Adrenal gland (tissue), 5 donors: ENCODE measurements at regions not wholly inside any gene's neighbourhood (a gene's known extent, or its start where the extent isn't known, plus 50 kb on each side); places are given as distances from the start of the nearest gene placed in this dataset.
"Not testable (repeated sequence)": the region's sequence is repeated elsewhere in the genome, so short reads cannot be mapped to it uniquely, and the experiment has no call there.

Source experiments
- POLR2A ChIP-seq, 2 donors: fragments of 450-650 bp; IDR thresholded peaks; one replicate each; pipeline ENCODE4 v1.6.1; 2017; ENCODE audit warnings: antibody characterized with exemption in 2 of 2, mild to moderate bottlenecking in 2 of 2, moderate library complexity in 1 of 2
- TF ChIP-seq, protein P1 (sequence below), 6 experiments: fragments of 450-650 bp in 4 of 6; fragments of 200-600 bp in 2 of 6; sonication (generic) in 1 of 6; IDR thresholded peaks; 1 replicate in 5 of 6; 2 replicates in 1 of 6; pipeline versions ENCODE4 v1.5.1 to v1.8.0; 2016 to 2021; ENCODE audit warnings: antibody characterized with exemption in 6 of 6, mild to moderate bottlenecking in 2 of 6, moderate library complexity in 1 of 6
- donor health status: DM: no; HTN: no; CAD: no.

DNA sequence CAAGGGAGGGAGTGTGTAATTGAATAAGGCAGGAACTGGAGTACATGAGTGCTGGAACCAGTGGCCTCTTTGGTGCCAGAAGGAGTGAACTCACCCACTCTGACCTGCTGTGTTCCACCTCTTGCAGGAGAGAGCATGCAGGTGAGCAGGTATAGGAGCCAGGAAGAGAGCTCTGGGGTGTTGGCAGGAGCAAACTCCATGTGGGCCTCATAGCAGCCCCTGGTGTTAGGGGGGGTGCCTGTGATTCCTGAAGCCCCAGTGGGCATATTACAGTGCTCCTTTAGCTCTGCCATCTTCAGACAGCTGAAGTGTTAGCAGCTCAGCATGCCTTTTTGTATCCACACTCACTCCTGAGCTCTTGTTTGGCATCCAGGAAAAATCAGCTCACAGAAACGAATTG, 549.4 kb upstream of the TPTE start:
- TF ChIP-seq, protein P1, sequence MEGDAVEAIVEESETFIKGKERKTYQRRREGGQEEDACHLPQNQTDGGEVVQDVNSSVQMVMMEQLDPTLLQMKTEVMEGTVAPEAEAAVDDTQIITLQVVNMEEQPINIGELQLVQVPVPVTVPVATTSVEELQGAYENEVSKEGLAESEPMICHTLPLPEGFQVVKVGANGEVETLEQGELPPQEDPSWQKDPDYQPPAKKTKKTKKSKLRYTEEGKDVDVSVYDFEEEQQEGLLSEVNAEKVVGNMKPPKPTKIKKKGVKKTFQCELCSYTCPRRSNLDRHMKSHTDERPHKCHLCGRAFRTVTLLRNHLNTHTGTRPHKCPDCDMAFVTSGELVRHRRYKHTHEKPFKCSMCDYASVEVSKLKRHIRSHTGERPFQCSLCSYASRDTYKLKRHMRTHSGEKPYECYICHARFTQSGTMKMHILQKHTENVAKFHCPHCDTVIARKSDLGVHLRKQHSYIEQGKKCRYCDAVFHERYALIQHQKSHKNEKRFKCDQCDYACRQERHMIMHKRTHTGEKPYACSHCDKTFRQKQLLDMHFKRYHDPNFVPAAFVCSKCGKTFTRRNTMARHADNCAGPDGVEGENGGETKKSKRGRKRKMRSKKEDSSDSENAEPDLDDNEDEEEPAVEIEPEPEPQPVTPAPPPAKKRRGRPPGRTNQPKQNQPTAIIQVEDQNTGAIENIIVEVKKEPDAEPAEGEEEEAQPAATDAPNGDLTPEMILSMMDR (IDR thresholded peaks at IDR 0.05), result not testable (repeated sequence)
- not testable (repeated sequence) for TF ChIP-seq POLR2A (IDR thresholded peaks at IDR 0.05)
